ENCODE measurements at regions not wholly inside any gene's neighbourhood (a gene's known extent, or its start where the extent isn't known, plus 50 kb on each side); places are given as distances from the start of the nearest gene placed in this dataset.

GRCh38 chr10:128927497-128928161, 539.4 kb upstream of the MGMT start:
- H3K27ac ChIP-seq: no peak overlapping the region
- no peak for TF ChIP-seq CTCF (conservative IDR thresholded peaks at IDR 0.05)

- TF ChIP-seq CTCF (conservative IDR thresholded peaks at IDR 0.05): no peak
- H3K27ac ChIP-seq: no peak overlapping the region
These were observed 538.7 kb upstream of the MGMT start for GRCh38 chr10:128928231-128928836.

- TF ChIP-seq CTCF (conservative IDR thresholded peaks at IDR 0.05): no peak
- H3K27ac ChIP-seq: no peak overlapping the region
These were observed 537.9 kb upstream of the MGMT start for GRCh38 chr10:128929131-128929530.

- no peak for TF ChIP-seq CTCF (conservative IDR thresholded peaks at IDR 0.05)
- no peak overlapping the region for H3K27ac ChIP-seq
These were observed 537.3 kb upstream of the MGMT start for GRCh38 chr10:128929767-128930166.

GRCh38 chr10:128930515-128930914, 536.5 kb upstream of the MGMT start:
- no peak overlapping the region for H3K27ac ChIP-seq
- TF ChIP-seq CTCF (conservative IDR thresholded peaks at IDR 0.05): no peak

- no peak for TF ChIP-seq CTCF (conservative IDR thresholded peaks at IDR 0.05)
- H3K27ac ChIP-seq: no peak overlapping the region
These were observed 534.8 kb upstream of the MGMT start for GRCh38 chr10:128932071-128932820.

- H3K27ac ChIP-seq: no peak overlapping the region
- no peak for TF ChIP-seq CTCF (conservative IDR thresholded peaks at IDR 0.05)
These were observed 532.5 kb upstream of the MGMT start for GRCh38 chr10:128934492-128934891.
